Fibroblast of skin of right quadriceps (primary cell): ENCODE measurements at regions not wholly inside any gene's neighbourhood (a gene's known extent, or its start where the extent isn't known, plus 50 kb on each side); places are given as distances from the start of the nearest gene placed in this dataset.

Experiments
- DNase-seq: peaks from one replicate; pipeline ENCODE4 v3.0.0-alpha.2; 2013

GRCh38 chr3:130841357-130841756 lies 52.5 kb upstream of the ATP2C1 start:
- no peak for DNase-seq

- no peak for DNase-seq
These were observed 50.4 kb upstream of the ATP2C1 start for GRCh38 chr3:130843441-130843840.
